ENCODE measurements at regions not wholly inside any gene's neighbourhood (a gene's known extent, or its start where the extent isn't known, plus 50 kb on each side); places are given as distances from the start of the nearest gene placed in this dataset.

DNA sequence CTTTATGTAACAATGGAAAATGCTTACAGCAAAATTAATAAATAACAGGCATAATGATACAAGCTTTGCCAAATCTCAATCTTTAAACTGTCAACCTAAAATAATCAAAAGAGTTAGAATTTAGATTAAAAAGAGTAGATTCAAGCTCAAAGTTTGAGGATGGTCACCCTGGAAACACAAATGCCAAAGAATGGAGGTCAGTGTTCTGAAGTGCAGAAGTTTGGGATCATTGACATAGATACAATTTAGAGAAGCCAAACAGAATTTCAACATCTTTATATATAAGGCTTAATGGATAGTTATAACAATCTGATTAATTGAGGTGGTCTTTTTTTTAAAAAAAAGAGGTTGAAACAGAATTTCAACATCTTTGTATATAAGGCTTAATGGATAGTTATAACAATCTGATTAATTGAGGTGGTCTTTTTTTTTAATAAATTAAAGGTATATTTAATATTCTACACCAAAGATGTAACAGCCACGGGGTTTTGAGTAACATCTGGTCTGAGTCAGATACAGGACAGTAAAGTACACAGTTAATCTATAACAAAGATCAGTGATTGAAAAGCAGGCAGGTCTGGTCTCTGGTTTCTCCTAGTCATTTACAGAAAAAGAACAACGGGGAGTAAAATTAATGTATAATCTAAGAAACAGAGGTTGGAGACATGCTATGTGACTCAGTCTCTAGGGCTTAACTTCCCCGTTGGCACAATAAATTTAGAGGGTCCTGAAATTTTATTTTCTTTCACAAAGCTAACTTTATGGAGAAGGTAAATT, 490.7 kb downstream of the GBE1 start:
- no TSS peak for BruUV-seq (replicated peaks)
- Histone ChIP-seq H3K4me1 (ENCODE audit: control insufficient read depth, insufficient read depth, low read length) (no peaks in the 10 kb centered on the region), H3K36me3 (ENCODE audit: control insufficient read depth, insufficient read depth, low read length) (no peaks in the 10 kb centered on the region), H3K27me3 (ENCODE audit: control insufficient read depth, insufficient read depth, low read length) (no peaks in the 10 kb centered on the region), H3K4me3 (ENCODE audit: low read depth in 2 of 2, low read length in 2 of 2) (no peak overlapping the region), H3K9me3 (ENCODE audit: control insufficient read depth, insufficient read depth, low read depth, low read length) (no peaks in the 10 kb centered on the region), H3K27ac (ENCODE audit: low read length) (no peak overlapping the region)
- in situ Hi-C loops (cut with HindIII; ENCODE audit: low pct_unique_long_range_greater_than_20kb, low sequenced_read_pairs) (no loop called here), intact Hi-C loops (cut with micrococcal nuclease; ENCODE audit: unreplicated experiment) (no loop called here)
- no peak for DNase-seq (ENCODE audit: low read depth, low spot score)
- TF ChIP-seq TCF7L2 (IDR thresholded peaks at IDR 0.05; ENCODE audit: low read depth, low read length) (no peak), POLR2AphosphoS5 (IDR thresholded peaks at IDR 0.05; ENCODE audit: low read depth, low read length) (no peak), SIN3A (IDR thresholded peaks at IDR 0.05; ENCODE audit: borderline replicate concordance, insufficient read depth, low read depth, low read length) (no peak)
- TF ChIP-seq, protein P1, sequence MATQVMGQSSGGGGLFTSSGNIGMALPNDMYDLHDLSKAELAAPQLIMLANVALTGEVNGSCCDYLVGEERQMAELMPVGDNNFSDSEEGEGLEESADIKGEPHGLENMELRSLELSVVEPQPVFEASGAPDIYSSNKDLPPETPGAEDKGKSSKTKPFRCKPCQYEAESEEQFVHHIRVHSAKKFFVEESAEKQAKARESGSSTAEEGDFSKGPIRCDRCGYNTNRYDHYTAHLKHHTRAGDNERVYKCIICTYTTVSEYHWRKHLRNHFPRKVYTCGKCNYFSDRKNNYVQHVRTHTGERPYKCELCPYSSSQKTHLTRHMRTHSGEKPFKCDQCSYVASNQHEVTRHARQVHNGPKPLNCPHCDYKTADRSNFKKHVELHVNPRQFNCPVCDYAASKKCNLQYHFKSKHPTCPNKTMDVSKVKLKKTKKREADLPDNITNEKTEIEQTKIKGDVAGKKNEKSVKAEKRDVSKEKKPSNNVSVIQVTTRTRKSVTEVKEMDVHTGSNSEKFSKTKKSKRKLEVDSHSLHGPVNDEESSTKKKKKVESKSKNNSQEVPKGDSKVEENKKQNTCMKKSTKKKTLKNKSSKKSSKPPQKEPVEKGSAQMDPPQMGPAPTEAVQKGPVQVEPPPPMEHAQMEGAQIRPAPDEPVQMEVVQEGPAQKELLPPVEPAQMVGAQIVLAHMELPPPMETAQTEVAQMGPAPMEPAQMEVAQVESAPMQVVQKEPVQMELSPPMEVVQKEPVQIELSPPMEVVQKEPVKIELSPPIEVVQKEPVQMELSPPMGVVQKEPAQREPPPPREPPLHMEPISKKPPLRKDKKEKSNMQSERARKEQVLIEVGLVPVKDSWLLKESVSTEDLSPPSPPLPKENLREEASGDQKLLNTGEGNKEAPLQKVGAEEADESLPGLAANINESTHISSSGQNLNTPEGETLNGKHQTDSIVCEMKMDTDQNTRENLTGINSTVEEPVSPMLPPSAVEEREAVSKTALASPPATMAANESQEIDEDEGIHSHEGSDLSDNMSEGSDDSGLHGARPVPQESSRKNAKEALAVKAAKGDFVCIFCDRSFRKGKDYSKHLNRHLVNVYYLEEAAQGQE (IDR thresholded peaks at IDR 0.05; ENCODE audit: insufficient read depth in 1 of 2, low read depth in 2 of 2, low read length in 1 of 2) = no peak
- TF ChIP-seq, protein P2, sequence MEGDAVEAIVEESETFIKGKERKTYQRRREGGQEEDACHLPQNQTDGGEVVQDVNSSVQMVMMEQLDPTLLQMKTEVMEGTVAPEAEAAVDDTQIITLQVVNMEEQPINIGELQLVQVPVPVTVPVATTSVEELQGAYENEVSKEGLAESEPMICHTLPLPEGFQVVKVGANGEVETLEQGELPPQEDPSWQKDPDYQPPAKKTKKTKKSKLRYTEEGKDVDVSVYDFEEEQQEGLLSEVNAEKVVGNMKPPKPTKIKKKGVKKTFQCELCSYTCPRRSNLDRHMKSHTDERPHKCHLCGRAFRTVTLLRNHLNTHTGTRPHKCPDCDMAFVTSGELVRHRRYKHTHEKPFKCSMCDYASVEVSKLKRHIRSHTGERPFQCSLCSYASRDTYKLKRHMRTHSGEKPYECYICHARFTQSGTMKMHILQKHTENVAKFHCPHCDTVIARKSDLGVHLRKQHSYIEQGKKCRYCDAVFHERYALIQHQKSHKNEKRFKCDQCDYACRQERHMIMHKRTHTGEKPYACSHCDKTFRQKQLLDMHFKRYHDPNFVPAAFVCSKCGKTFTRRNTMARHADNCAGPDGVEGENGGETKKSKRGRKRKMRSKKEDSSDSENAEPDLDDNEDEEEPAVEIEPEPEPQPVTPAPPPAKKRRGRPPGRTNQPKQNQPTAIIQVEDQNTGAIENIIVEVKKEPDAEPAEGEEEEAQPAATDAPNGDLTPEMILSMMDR (IDR thresholded peaks at IDR 0.05) = no peak
- POLR2A ChIA-PET = no interaction called here
- CTCF ChIA-PET = no interaction called here
- ATAC-seq = no peak

DNA sequence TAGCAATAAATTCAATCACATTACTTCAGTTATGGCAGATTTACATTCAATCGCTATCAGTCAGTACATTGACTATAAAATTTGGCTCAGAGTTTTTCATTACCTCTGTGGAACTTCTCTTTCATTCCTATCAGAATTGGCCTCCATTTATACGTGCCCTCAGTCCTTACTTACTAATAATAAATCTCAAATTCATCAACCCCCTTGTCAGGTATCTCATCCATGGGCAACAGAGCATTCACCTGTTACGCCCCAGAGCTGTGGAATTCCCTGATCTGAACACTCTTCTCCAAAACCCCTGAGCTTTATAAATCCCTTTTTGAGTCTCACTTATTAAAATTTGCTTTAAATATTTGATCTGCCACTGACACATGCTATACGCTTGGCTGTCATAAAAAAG, 492.9 kb downstream of the GBE1 start:
- in situ Hi-C loops (cut with HindIII; ENCODE audit: low pct_unique_long_range_greater_than_20kb, low sequenced_read_pairs) = no loop called here
- ChIA-PET POLR2A (no interaction called here), CTCF (no interaction called here)
- intact Hi-C loops (cut with micrococcal nuclease; ENCODE audit: unreplicated experiment) = no loop called here
- no peaks in the 10 kb centered on the region for H3K36me3 ChIP-seq (ENCODE audit: control insufficient read depth, insufficient read depth, low read length)
- ATAC-seq (no peak), DNase-seq (ENCODE audit: low read depth, low spot score) (no peak)
- H3K27ac ChIP-seq (ENCODE audit: low read length) = no peak overlapping the region
- no peaks in the 10 kb centered on the region for H3K9me3 ChIP-seq (ENCODE audit: control insufficient read depth, insufficient read depth, low read depth, low read length)
- no peak for TF ChIP-seq TCF7L2 (IDR thresholded peaks at IDR 0.05; ENCODE audit: low read depth, low read length)
- no peak for TF ChIP-seq SIN3A (IDR thresholded peaks at IDR 0.05; ENCODE audit: borderline replicate concordance, insufficient read depth, low read depth, low read length)
- TF ChIP-seq, protein P1 (IDR thresholded peaks at IDR 0.05; ENCODE audit: insufficient read depth in 1 of 2, low read depth in 2 of 2, low read length in 1 of 2) = no peak
- TF ChIP-seq, protein P2 (IDR thresholded peaks at IDR 0.05) = no peak
- no peak for TF ChIP-seq POLR2AphosphoS5 (IDR thresholded peaks at IDR 0.05; ENCODE audit: low read depth, low read length)
- no TSS peak for BruUV-seq (replicated peaks)
- no peak overlapping the region for H3K4me3 ChIP-seq (ENCODE audit: low read depth in 2 of 2, low read length in 2 of 2)
- H3K27me3 ChIP-seq (ENCODE audit: control insufficient read depth, insufficient read depth, low read length) = no peaks in the 10 kb centered on the region
- no peaks in the 10 kb centered on the region for H3K4me1 ChIP-seq (ENCODE audit: control insufficient read depth, insufficient read depth, low read length)

Data from Panc1 (cell line).